KG1 (cell line): ENCODE measurements at regions not wholly inside any gene's neighbourhood (a gene's known extent, or its start where the extent isn't known, plus 50 kb on each side); places are given as distances from the start of the nearest gene placed in this dataset.

Source experiments
- DNase-seq: peaks from one replicate; lab custom pipeline; 2025; lab: John Stamatoyannopoulos, UW

DNA sequence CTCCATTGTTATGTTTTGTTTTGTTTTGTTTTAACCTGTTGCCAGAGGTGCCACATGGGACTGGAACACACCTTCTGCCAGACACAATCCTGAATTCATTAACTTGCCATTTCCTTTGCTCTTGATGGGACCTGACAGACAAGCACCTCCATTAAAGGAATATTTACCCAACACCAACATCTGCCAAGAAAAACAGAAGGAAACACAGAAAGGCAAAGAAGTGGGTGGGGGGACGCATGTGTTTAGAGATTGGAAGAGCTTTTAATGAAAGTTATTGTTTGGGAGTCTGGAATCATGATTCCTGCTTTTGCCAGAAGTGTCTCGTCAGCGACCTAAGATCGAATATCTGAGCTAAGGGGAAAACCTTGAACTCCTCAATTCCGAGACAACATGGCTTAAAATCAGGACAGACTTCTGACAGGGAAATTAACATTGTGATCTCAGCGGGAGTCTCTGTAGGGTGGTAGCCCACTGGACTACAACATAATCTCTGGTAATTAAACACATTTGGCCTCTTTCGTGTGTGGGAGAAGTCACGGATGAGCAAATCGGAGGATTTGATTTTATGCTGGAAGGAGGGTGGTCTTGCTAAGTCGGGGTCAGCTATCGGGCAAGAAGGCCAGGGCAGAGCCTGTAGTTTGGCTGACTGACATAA, 210.4 kb upstream of the FAR2 start:
- DNase-seq: no peak

DNA sequence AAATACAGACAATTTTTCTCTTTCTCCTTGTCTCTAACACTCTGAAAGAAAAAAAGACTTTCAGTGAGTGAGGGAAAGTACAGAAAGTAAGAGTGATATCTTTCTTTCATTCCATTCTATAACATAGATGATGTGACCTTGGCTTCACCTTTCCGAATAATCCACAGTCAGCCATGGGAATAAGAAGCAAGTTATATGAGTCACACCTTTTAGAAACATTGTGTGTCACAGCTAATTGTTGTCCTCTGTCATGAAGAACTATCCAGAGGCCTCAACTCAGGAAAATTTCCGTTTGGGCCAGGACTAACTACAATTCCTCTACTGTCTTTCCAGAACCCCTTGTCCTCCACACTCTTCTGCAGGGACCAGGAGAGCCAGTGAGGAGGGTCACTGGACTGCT, 209.7 kb upstream of the FAR2 start:
- no peak for DNase-seq

DNA sequence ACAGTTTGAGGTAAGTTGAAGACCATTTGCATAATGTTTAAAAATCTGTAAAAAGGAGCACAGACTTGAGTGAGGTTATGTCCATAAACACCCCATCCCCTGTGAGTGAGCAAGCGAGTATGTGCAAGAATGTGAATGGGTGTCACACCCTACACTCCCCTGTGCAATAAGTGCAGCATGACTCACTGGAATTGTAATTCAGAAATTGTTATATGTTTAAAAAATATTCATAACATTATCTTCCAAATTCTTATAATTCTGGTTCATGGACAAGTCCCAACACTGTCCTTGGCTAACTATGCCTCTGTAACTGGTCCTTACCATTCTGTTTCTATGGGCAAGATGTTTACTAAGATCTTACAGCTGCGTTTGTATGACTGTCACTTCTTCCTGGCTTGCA, 207.8 kb upstream of the FAR2 start:
- DNase-seq: no peak

GRCh38 chr12:28946361-28946760, 202.7 kb upstream of the FAR2 start:
- no peak for DNase-seq

- no peak for DNase-seq
Measured at GRCh38 chr12:28948685-28949084, 200.4 kb upstream of the FAR2 start.

GRCh38 chr12:28949184-28949583, 199.9 kb upstream of the FAR2 start:
- no peak for DNase-seq

GRCh38 chr12:28950049-28950448, 199.0 kb upstream of the FAR2 start:
- DNase-seq: no peak

GRCh38 chr12:28951935-28952334, 197.1 kb upstream of the FAR2 start:
- DNase-seq: no peak

- DNase-seq: no peak
Measured at GRCh38 chr12:28954333-28954732, 194.7 kb upstream of the FAR2 start.

GRCh38 chr12:28955491-28955890, 193.6 kb upstream of the FAR2 start:
- no peak for DNase-seq

DNA sequence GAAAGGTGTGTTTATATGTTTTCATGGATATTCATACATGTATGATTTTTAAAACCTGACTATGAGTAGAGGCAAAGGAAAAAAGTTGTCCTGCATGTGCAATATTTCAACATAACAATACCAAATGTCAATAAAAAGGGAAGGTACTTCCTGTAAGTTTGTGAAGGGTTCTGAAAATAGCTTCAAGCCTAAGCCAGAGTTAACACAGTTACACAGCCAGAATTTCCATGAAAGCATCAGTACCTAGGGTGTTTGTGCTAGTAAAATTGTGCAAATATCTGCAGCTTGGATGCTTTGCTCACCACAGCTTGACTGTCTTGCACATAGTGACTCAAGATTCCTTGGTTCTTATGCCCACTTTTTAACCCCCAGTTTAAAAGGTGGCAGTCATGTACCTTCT, 193.1 kb upstream of the FAR2 start:
- DNase-seq: no peak

DNA sequence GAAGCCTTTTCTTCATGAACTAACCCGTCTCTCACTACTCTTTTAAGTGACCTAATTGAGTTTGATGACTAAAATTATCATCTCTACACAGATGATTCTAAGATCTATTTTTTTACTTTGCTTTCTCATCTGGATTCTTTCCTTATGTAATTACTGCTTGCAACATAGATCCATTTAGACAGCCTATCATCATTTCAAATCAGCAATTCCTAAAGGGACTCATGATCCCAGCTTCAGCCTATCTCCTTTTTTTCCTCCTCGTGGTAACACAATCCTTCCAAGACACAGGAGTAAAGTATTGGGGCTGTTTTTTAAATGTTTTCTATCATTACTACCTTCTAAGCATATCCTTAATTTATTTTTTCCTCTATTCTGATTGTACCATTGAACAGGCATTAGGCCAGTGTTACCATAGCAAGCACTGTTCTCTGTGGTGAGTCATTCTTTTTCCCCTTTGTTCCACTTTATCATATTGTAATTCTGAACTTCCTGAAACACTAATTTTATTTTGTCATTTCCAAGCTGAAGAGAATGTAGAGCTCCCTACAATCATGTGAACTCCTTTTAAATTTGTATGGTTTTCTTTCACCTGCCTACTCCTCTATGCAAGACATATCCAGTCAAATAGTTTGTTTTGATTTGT, 190.4 kb upstream of the FAR2 start:
- DNase-seq: no peak

- no peak for DNase-seq
Measured at GRCh38 chr12:28961948-28962384, 187.1 kb upstream of the FAR2 start.

DNA sequence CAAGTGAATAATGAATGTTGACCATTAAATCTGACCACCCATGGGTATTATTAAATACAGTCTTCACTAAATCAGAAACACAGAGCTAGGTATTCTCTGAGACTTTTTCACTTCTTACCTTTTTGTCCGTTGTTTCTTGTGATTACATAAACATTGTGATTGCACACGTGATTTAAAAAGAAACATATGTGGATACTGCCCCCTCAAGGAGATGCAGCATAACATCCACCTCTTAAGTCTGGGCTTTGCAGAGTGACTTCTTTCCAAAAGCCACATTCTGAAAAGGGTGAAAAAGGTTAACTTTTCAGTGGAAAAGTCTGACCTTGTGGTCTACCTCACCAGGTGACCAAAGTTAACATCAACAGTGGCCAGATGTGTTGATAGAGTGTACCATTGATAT, 185.5 kb upstream of the FAR2 start:
- no peak for DNase-seq

GRCh38 chr12:28966046-28966780, 182.9 kb upstream of the FAR2 start:
- DNase-seq: no peak

GRCh38 chr12:28967426-28967825, 181.7 kb upstream of the FAR2 start:
- DNase-seq: no peak

- no peak for DNase-seq
Measured at GRCh38 chr12:28973491-28973890, 175.6 kb upstream of the FAR2 start.

GRCh38 chr12:28974166-28974565, 174.9 kb upstream of the FAR2 start:
- no peak for DNase-seq

- no peak for DNase-seq
Measured at GRCh38 chr12:28974883-28975282, 174.2 kb upstream of the FAR2 start.

DNA sequence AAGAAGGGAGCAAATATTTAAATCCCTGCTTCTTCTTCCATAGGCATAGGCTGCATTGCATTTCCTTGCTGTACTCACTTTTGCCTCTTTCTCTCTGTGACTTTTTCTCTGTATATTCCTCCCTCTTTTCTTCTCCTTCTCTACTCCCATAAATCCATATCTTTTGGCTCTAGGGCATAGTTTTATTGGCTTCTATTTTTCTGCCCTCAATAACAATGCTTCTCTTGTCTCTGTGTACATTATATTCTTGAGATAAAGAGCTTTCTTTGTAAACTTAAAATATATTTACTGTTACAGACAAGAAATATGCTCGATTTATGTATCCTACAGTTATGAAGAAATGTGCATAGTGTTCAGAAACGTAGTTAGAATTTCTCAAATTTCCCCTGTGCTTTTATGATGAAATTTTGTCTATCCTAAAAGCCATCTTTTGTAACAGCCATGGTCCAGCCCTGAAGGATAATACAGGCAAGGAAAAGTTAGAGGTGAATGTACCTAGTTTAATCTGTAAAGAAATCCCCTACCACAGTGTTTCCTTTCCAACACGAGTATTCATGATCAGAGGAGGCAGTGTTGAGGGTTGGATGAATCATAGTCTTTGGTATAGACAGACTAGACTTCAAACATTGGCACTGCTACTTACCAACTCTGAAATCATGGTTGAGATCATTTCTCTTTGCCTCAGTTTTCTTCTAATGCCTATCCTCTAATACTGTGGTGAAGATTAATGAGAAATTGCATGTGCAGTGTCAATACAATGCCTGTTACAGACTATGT, 173.3 kb upstream of the FAR2 start:
- DNase-seq: no peak

DNA sequence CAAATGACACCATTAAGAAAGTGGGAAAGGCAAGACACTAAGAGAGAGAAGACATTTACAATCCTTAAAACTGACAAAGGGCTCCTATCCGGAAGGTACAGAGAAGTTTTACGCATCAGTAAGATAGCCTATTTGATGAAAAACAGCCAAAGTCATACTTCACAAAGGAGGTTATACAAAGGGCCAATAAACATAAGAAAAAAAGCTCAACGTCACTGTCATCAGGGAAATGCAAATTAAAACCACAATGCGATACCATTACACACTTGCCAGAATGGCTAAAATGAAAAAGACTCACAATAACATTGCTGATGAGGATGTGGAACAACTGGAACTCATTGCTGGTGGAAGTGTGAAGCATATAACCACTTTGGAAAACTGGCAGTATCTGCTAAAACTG, 168.6 kb upstream of the FAR2 start:
- DNase-seq: no peak

DNA sequence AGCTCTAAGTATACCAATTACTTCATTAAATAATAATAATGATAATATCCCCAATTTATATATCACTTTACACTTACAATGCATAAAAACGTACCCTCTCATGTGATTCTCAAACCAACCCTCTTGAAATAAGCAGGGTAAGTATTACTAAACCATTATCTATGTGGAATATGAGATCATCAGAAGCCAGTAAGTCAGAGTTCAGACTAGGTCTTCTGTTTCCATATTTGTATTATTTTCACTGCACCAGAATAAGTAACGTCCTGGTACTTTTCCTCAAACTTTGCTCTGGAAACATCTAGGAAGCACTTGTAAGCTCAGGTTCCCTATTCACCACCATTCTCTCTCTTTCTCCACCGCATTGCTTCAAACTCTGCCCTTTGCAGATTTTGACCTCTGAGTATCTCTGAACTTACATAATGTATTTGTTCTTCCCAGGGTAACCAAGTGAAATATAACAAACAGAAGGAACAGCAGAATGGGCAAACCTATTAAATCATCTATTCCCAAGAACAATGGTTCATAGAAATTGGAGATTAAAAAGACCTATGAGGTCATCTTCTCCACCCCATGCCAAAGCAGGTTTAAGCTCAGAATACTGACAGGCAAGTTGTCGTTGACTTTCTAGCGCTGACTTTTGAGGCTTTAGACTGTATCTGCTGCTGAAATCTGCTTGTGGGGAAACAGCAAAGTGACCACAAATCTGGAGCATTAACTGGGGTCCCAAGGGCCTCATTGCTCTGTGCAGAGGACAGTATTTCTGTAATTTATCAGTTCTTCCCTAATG, 161.3 kb upstream of the FAR2 start:
- DNase-seq: no peak
